OCI-LY1 (cell line): ENCODE measurements at regions not wholly inside any gene's neighbourhood (a gene's known extent, or its start where the extent isn't known, plus 50 kb on each side); places are given as distances from the start of the nearest gene placed in this dataset.

Experiments used
- H2AFZ ChIP-seq: fragments of 200-600 bp; sonication (generic), shearing (Covaris generic); 2 replicates; pipeline ENCODE4 v1.6.0; 2014; ENCODE audit warnings: antibody characterized with exemption, mild to moderate bottlenecking, low read length
- H3F3A ChIP-seq: fragments of 200-600 bp; sonication (generic), shearing (Covaris generic); 2 replicates; pipeline ENCODE4 v1.6.0; 2014; ENCODE audit warnings: mild to moderate bottlenecking, antibody characterized with exemption, low read length, moderate library complexity; ENCODE audit not compliant: insufficient read depth
- H3K27ac ChIP-seq: fragments of 200-600 bp; sonication (generic); 2 replicates; pipeline ENCODE4 v1.5.1; 2014; ENCODE audit warnings: low read length, mixed run types, mild to moderate bottlenecking, low read depth; ENCODE audit not compliant: poor library complexity, severe bottlenecking
- H3K27me3 ChIP-seq: fragments of 200-600 bp; sonication (generic); 2 replicates; pipeline ENCODE4 v1.6.0; 2014; ENCODE audit warnings: antibody characterized with exemption, mild to moderate bottlenecking, low read length, moderate library complexity; ENCODE audit not compliant: insufficient read depth
- H3K36me3 ChIP-seq: fragments of 200-600 bp; sonication (generic); 2 replicates; pipeline ENCODE4 v1.6.1; 2014; ENCODE audit warnings: mild to moderate bottlenecking, antibody characterized with exemption, low read length, moderate library complexity, mixed read lengths; ENCODE audit not compliant: insufficient read depth
- H3K4me1 ChIP-seq: fragments of 200-600 bp; sonication (generic); 2 replicates; pipeline ENCODE4 v1.5.1; 2014; ENCODE audit warnings: mild to moderate bottlenecking, low read length, moderate library complexity; ENCODE audit not compliant: insufficient read depth, severe bottlenecking
- H3K4me2 ChIP-seq: fragments of 200-600 bp; sonication (generic), shearing (Covaris generic); 2 replicates; pipeline ENCODE4 v1.6.1; 2014; ENCODE audit warnings: low read length
- H3K4me3 ChIP-seq: fragments of 200-600 bp; sonication (generic); 2 replicates; pipeline ENCODE4 v1.5.1; 2014; ENCODE audit warnings: low read length, low read depth, mild to moderate bottlenecking, mixed read lengths; ENCODE audit not compliant: poor library complexity, severe bottlenecking
- H3K79me2 ChIP-seq: fragments of 200-600 bp; shearing (Covaris generic); 2 replicates; pipeline ENCODE4 v1.6.1; 2016; ENCODE audit warnings: mixed run types, low read length, mixed read lengths; ENCODE audit not compliant: insufficient read depth
- H3K9ac ChIP-seq: fragments of 200-600 bp; sonication (generic), shearing (Covaris generic); 2 replicates; pipeline ENCODE4 v1.6.1; 2014; ENCODE audit warnings: mild to moderate bottlenecking, low read length, mixed read lengths
- H3K9me2 ChIP-seq: fragments of 200-600 bp; sonication (generic), shearing (Covaris generic); 2 replicates; pipeline ENCODE4 v1.6.1; 2014; ENCODE audit warnings: low read depth, mild to moderate bottlenecking, low read length, mixed read lengths
- H3K9me3 ChIP-seq: fragments of 200-600 bp; shearing (Covaris generic); 2 replicates; pipeline ENCODE4 v1.6.1; 2014; ENCODE audit warnings: low read length, mixed read lengths
- H4K20me1 ChIP-seq: fragments of 200-600 bp; sonication (generic), shearing (Covaris generic); 2 replicates; pipeline ENCODE4 v1.6.0; 2016; ENCODE audit warnings: mild to moderate bottlenecking, low read length; ENCODE audit not compliant: insufficient read depth
- CTCF ChIP-seq: fragments of 200-600 bp; sonication (generic), shearing (Covaris generic); IDR thresholded peaks from 2 replicates; pipeline ENCODE4 v1.5.1; 2017; ENCODE audit warnings: mild to moderate bottlenecking, antibody characterized with exemption, low read length, moderate library complexity, mixed read lengths
- EZH2 ChIP-seq: fragments of 200-600 bp; sonication (generic), shearing (Covaris generic); IDR thresholded peaks from 2 replicates; pipeline ENCODE4 v1.8.0; 2017; ENCODE audit warnings: borderline replicate concordance, mixed run types, mild to moderate bottlenecking, antibody characterized with exemption, low read length, moderate library complexity, mixed read lengths

GRCh38 chr14:94680862-94681288, 68.7 kb downstream of the SERPINA3 start:
- H4K20me1 ChIP-seq = no peaks in the 10 kb centered on the region
- H3K36me3 ChIP-seq = no peaks in the 10 kb centered on the region
- no peak overlapping the region for H3K4me3 ChIP-seq
- H3F3A ChIP-seq = no peaks in the 10 kb centered on the region
- no peaks in the 10 kb centered on the region for H3K9me2 ChIP-seq
- H3K4me1 ChIP-seq = no peaks in the 10 kb centered on the region
- no peaks in the 10 kb centered on the region for H3K79me2 ChIP-seq
- no peak overlapping the region for H3K9ac ChIP-seq
- no peak overlapping the region for H2AFZ ChIP-seq
- H3K27me3 ChIP-seq = 0 out of 2 replicates have a peak, but pooled peaks cover 3% of the 10 kb centered on the region
- TF ChIP-seq CTCF (no peak), EZH2 (no peak)
- no peak overlapping the region for H3K27ac ChIP-seq
- H3K9me3 ChIP-seq = no peaks in the 10 kb centered on the region
- no peak overlapping the region for H3K4me2 ChIP-seq

GRCh38 chr14:94679937-94680861, 68.0 kb downstream of the SERPINA3 start:
- H3K4me3 ChIP-seq = no peak overlapping the region
- H3K9ac ChIP-seq = no peak overlapping the region
- TF ChIP-seq CTCF (no peak), EZH2 (no peak)
- no peaks in the 10 kb centered on the region for H3K4me1 ChIP-seq
- H3K9me3 ChIP-seq = no peaks in the 10 kb centered on the region
- no peaks in the 10 kb centered on the region for H3K79me2 ChIP-seq
- no peak overlapping the region for H3K27ac ChIP-seq
- no peak overlapping the region for H2AFZ ChIP-seq
- no peaks in the 10 kb centered on the region for H4K20me1 ChIP-seq
- no peak overlapping the region for H3K4me2 ChIP-seq
- H3F3A ChIP-seq = no peaks in the 10 kb centered on the region
- 0 out of 2 replicates have a peak, but pooled peaks cover 3% of the 10 kb centered on the region for H3K27me3 ChIP-seq
- no peaks in the 10 kb centered on the region for H3K36me3 ChIP-seq
- no peaks in the 10 kb centered on the region for H3K9me2 ChIP-seq

GRCh38 chr14:94679106-94679810, 67.1 kb downstream of the SERPINA3 start:
- Histone ChIP-seq H3K4me2 (no peak overlapping the region), H3K27me3 (0 out of 2 replicates have a peak, but pooled peaks cover 3% of the 10 kb centered on the region), H3F3A (no peaks in the 10 kb centered on the region), H3K9me2 (no peaks in the 10 kb centered on the region), H3K4me3 (no peak overlapping the region), H2AFZ (no peak overlapping the region), H4K20me1 (no peaks in the 10 kb centered on the region), H3K9ac (no peak overlapping the region), H3K36me3 (no peaks in the 10 kb centered on the region), H3K27ac (no peak overlapping the region), H3K4me1 (no peaks in the 10 kb centered on the region), H3K9me3 (no peaks in the 10 kb centered on the region), H3K79me2 (no peaks in the 10 kb centered on the region)
- no peak for TF ChIP-seq CTCF
- TF ChIP-seq EZH2 = no peak
